GM18870 (cell line): ENCODE measurements at regions not wholly inside any gene's neighbourhood (a gene's known extent, or its start where the extent isn't known, plus 50 kb on each side); places are given as distances from the start of the nearest gene placed in this dataset.

Experiments used
- ATAC-seq: cut with Tn5 transposase; IDR thresholded peaks from one replicate; pipeline ENCODE4 v1.9.1; 2021; ENCODE audit warnings: moderate library complexity; ENCODE audit not compliant: unreplicated experiment

DNA sequence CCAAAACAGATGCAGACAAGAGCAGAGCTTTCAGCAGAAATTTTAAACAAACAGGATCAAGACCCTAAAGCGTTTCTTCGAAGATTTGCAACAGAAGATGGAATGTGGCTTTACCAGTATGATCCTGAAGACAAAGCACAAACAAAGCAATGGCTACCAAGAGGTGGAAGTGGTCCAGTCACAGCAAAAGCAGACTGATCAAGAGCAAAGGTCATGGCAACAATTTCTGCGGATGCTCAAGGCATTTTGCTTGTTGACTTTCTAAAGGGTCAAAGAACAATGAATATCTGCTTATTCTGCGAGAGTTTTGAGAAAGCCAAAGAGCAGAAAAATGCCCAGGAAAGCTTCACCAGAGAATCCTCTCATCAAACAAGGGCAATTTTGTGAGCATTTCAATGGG is 130.4 kb downstream of the MBL2 start:
- ATAC-seq: no peak

DNA sequence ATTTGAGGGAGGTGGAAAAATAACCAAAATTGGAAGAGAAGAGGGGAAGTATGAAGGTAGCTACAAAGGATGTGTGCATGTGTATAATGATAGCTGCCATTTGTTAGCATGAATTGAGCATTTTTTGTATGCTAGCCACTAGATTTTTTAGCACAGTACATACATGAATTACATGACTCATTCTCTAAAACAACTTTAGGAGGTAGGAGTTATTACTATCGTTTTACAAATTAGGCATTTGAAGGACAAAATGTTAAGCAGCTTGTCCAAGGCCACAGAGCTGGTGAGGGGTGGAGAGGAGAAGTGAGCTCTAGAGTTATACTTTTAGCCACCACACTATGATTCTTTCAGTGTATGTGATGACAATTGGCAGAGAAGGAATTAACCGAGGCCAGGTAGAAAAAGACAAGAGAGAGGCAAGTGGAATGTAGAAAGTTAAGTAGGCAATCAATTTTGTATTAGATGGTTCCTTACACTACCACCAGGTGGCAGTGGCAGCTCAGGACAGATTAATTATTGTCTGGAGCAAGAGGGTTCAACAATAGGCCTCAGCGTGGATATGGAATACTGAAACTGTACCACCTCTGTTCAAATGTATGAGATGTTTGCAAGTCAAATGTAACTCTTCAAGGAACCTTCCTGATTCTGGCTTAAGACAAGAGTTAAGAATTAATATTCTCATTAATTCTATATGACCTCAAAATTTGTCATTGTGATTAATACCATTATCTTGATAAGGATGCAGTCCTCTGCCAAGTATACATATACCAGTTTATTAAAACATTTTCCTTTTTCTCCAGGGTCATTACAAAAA is 128.0 kb downstream of the MBL2 start:
- peak; percentile 87 for ATAC-seq

DNA sequence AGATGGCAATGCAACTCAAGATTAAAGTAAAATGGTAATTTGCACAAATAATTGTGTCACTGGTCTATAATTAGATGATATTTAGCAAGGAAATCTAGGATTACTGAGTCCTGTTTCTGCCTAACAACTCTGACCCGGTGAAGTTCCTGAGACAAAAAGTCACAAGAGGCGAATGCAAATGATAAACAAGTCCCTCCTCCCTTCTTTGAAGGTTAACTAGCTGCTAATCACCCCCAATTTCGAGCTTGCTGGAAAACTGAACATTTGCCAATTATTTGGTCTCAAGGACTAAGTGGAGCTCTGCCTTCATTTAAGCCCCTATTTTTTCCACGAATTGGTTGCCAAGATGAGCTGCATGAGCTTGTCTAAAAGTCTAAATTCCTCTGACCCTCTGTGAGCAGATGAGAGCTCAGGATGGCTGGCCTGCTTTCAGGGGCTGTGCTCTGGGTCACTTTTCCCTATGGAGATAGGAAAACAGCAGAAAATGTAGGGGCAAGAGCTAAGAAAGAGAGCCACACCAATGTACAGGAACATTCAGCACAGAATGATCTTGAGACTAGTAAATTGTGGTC is 127.3 kb downstream of the MBL2 start:
- no peak for ATAC-seq

DNA sequence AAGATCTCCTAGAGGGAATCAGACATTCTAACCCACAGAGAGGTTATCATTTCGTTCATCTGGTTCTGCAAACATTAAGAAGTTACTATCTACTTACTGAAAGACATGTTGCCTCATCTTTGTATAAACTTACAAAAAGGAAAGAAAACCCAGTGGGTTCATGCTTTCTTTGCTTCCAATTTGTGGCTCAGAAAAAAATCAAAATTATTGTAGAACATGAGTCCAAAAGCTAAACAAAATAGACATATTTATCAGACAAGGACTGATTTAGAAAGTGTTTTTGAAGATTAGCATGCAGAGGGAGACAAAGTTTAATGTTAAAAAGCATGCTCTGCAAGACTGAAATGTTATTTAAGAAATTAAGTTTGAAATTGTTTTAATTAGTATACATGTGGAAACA is 123.1 kb downstream of the MBL2 start:
- ATAC-seq: no peak

DNA sequence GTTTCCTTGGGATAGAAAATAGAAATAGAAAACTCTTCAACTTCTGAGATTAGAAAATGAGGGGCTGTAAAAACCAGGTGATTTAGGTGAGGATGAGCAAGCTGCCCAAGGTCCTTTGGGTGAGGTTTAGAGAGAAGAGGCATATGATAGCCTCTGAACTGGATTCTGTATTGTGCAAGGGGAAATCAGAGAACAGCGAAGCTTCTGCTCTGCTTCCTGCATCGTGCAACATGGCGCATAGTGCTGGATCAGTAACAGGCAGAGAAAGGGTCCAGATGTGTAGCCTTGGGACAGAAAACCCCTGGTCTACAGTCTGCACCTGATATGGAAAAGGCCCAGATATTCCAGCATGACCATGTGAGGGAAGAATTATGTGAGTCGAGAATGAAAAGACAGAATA is 121.7 kb downstream of the MBL2 start:
- ATAC-seq: no peak

- ATAC-seq: no peak
Observed at GRCh38 chr10:52651293-52651692, 121.3 kb downstream of the MBL2 start.

DNA sequence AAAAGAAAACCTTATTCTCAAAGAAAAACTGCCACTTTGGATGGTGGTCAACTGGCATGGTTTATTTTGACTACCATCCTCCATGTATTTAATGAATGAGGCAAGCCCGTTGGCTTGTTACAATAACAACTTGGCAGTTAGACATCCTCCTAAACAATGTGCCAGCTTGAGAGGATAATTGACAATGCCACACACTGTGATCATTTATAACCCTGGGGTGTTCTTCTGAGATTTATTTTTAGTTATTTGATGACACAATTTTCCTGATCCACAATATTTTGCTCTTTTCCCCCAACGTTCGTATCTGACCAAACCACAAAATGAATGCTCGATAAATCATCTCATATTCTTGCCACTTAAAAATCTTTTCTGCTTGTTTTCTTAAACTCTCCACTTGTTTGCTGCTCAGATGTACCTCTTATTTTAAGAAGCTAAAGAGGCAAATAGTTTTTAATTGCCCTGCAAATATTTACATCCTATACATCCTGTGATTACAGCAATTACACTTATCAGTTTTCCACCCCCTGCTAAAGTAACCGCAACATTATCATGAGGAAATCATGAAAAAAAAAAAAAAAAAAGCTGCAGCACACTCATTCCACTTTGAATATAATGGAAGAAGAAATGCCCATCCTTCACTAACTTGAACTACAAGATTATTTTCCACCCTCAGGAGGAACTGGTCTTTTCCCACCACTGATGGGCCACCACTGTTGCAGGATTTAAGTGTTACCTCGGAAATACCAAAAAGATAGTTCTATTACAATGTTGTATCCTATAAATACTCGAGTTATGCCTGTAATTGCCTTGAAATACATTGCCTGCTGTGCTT is 119.9 kb downstream of the MBL2 start:
- ATAC-seq: no peak

DNA sequence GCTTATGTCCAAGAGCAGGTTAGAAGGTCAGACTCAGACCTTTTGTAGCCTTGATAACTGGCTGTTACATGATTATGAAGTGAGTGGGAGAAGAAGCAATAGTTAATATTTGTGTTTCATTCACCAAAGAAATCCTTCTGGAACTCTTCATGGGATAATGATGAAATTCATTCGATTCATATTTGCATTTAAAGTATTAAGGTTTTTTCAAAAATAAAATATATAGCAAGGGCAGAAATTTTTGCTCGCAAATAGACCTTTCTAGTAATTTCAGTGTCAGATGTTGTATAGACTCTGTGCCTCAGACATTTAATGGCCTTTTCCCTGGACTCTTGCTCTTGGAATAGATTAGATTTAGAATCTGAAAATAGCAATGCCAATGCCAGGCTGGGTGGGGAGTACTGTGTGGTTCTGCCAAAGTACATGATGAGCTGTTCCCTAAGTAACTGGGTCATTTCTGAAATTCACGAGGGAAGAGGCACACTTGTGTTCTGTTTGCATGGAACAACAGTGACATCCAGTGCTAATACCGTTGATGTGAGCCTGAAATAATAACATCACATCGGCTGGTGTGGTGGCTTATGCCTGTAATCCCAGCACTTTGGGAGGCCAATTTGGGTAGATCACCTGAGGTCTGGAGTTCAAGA is 119.2 kb downstream of the MBL2 start:
- no peak for ATAC-seq

DNA sequence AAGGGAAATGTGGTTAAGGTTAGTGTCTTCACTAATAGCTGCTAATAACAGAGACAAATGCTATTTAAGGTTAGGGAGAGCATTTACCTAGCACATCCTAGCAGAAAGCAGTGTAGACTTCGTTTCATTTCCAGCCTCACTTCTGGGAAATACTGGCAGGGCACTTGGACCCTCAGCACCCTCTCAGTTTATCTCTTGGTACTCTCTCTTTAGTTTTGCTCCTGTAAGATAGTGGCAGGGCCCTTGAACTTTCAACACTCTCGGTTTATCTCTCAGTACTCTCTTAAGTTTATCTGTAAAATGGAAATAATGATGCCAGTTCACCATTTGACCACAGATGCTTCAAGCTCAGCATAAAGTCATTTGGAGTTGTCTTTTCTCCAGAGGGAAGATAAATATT is 118.4 kb downstream of the MBL2 start:
- no peak for ATAC-seq

- no peak for ATAC-seq
Observed at GRCh38 chr10:52658112-52658511, 114.5 kb downstream of the MBL2 start.

DNA sequence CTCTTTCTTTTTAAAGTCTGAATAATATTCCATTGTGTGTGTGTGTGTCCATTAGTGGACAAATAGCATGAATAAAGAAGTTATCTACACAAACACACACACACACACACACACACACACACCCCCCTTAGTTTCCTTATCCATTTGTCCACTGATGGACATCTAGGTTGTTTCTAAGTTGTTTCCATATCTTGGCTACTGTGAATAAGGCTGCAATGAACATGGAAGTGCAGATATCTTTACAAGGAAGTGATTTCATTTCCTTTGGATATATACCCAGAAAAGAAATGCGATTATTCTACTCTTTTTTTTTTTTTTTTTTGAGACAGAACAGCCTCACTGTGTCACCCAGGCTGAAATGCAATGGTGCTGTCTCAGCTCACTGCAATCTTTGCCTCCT is 113.5 kb downstream of the MBL2 start:
- ATAC-seq: no peak

DNA sequence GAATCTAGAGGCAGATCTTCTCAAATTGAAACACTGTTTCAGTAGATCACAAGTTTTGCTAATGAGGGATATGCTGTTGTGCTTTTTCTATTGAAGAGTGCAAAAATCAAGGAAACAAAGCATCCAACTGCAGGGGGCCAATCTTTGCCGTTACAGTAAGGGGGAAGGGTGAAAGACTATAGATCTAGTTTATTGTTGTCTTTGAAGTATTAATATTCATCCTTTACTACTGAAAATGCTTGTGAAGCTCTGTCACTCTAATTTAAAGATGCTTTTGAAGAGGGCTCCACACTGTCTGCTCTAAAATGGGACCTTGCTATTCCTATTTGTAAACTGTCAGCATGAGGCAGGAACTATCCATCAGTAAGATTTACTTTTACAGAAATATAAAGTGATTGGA is 110.3 kb downstream of the MBL2 start:
- no peak for ATAC-seq

DNA sequence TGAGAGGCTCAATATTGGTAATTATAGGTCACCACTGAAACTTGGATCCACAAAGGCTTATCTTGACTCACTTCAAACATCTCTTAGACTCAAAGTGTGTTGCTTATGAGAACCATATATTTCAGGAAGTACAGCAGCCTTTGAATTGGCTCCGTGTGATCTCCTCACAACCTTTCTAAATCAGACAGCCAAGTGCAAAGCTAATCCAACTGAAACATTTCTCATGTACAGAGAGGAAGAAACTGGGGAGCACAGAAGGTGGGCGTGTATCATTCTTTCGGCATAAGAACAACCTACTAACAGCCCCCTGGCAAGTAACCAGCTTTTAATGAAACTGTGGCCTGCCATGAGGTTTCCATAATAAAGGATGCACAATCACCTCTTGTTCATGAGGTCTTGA is 109.4 kb downstream of the MBL2 start:
- no peak for ATAC-seq

DNA sequence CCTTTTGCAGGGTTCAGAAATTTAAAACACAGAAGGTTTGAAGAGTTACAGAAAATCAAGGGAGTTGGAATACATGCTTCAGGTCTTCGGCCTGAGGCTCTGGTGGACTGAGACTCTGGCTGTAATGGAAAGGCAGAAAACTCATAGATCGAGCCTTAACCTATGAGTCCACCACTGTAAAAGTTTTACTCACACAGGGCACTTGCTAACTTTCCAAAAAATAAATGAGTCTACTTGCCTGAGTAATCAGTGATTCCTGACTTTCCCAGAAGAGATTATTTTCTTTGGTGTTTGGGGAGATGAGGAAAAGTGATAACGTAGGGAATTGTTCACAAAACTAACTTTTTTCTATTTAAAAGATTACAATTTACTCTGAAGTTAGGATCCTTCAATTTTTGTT is 108.0 kb downstream of the MBL2 start:
- no peak for ATAC-seq

- ATAC-seq: no peak
Observed at GRCh38 chr10:52665821-52666220, 106.8 kb downstream of the MBL2 start.

GRCh38 chr10:52666931-52667330 is 105.7 kb downstream of the MBL2 start:
- no peak for ATAC-seq

- no peak for ATAC-seq
Observed at GRCh38 chr10:52668024-52668423, 104.6 kb downstream of the MBL2 start.

DNA sequence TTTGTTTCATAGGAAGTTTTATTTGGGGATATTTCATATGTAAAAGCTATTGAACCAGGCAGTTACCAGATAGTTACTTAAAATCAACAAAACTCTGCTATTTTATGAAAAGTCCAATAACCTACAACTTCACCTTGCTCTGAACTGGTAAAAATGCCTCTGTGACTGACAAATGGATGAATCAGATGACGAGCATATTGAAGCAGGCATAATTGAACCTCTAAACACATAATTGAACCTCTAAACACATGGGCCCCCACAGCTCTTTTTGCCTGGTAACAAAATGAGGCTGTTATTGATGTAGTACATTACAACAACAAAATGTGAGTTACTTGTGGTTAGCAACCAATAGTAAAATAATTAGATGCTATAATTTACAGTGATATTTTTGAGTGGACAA is 99.7 kb downstream of the MBL2 start:
- ATAC-seq: no peak

DNA sequence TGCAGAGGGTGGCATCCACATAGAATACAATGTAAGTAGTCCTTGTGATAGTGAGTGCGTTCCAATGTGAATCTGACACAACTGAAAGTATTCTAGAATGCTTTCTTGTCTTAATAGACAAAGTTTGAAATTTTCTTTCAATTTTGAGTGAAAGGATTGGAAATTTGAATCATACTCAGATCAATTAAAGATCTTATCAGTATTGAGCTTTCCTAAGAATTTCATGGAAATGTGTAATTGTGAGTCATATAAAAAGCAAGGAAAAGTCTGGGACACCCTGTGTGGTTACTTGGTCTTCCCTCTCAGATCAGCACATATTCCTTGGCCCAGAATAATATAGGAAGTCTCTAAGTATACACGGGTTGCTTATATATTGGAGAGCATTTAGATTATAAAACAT is 99.1 kb downstream of the MBL2 start:
- no peak for ATAC-seq

DNA sequence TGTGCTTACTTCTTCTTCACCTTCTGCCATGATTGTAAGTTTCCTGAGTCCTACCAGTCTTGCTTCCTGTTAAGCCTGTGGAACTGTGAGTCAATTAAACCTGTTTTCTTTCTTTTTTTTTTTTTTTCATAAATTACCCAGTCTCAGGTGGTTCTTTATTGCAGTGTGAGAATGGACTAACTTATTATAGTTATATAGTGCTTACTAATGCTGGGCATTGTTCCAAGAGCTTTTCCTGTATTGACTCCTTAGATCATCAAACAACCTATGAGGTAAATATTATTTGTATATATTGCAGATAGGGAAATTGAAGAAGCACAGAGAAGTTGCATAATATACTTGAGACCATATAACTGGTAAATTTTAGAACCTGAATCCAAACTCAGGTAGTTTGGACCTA is 98.1 kb downstream of the MBL2 start:
- ATAC-seq: no peak

- ATAC-seq: no peak
Observed at GRCh38 chr10:52677086-52677485, 95.5 kb downstream of the MBL2 start.

- no peak for ATAC-seq
Observed at GRCh38 chr10:52678611-52679010, 94.0 kb downstream of the MBL2 start.
